Islet of Langerhans (tissue), 1 donor: ENCODE measurements at regions not wholly inside any gene's neighbourhood (a gene's known extent, or its start where the extent isn't known, plus 50 kb on each side); places are given as distances from the start of the nearest gene placed in this dataset.
"Not testable (repeated sequence)": the region's sequence is repeated elsewhere in the genome, so short reads cannot be mapped to it uniquely, and the experiment has no call there.

Experiments
- FAIRE-seq: peaks from one replicate; lab custom pipeline; 2011; peaks lifted over from hg19 to GRCh38; lab: Jason Lieb, UNC

DNA sequence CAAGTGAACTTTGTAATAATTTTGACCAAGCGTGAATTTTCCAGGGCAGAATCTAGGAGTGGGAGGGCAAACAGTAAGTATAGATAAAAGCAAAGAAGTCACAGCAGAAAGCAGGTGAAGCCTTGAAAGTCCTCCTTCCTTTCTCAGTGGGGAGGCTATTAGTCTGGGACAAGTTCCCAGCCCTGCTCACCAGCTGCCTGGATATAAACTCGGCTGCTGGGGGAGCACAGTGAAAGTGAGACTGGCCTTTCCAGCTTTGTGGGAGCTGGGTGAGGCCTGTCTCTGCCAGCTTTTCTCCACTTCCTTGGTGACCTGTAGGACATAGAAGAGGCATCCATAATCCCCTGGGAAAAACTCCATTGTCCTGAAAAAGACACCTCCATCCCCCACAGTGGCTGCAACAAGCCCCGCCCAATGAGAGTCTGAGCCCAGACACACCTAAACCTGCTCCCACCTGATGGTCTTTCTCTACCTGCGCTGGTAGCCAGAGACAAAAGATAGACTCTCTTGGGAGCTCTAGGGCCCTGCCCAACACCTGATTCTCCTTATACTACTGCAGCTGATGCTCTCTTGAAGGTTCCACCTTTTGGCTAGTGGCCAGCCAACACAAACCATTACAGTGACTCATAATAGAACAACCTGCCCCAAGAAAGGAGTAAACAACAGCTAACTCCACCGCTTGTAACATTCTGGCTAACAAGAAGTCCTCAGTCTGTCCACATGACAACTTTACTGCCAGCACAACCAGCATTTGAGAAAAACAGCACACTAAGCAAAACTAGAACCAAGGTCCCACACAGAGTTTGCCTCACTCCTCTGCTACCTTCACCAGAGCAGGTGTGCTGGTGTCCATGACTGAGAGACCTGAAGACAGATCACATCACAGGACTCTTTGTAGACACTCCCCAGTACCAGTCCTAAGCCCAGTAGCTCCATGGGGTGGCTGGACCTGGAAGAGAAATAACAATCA is 252.2 kb upstream of the SLITRK6 start:
- FAIRE-seq = no peak

DNA sequence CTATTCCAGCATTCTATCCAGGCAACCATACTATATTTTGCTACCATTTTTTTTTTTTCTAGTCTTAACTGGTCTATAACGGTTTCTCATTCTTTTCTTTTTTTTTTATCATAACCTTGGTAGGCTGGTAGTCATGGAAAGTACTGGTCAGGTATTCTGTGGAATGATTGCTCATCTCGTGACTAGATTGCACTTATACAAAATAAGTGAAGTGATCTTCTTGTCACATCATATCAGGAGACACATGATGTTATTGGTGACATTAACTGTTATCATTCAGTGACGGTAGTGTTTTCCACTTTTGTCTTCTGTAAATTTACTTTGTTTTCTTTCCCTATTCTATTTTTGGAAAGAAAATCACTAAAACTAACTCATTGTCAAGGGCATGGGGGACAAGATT is 239.3 kb upstream of the SLITRK6 start:
- no peak for FAIRE-seq

DNA sequence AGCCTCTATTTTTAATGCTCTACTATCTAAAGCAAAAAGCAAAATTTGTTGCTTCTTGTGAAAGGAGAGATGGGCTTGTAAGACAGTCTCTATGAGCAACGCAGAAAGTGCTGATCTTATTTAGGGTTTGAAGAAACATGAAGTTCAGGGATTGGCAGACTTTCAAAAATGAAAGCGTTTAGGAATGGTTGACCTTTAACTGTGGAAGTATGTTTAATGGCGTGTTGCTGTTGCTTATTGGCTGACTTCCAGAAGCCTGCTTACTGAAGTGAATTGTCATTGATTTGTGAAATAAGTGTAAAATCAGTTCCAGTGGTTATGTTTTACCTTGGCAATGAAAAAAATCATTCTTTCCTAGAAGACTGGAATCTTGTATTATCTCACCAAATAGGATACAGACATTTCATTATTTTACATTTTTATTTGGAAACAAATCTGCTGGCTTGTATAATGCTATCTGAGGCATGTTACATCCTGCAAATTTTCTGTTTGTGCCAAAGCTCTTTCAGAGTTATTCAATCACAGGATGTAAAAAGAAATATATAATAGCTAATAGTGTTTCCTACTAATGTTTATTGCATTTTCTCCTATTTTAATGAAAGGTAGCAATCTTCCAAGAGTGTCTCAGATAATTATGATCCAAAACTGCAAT is 221.3 kb upstream of the SLITRK6 start:
- FAIRE-seq = peak; percentile 43

DNA sequence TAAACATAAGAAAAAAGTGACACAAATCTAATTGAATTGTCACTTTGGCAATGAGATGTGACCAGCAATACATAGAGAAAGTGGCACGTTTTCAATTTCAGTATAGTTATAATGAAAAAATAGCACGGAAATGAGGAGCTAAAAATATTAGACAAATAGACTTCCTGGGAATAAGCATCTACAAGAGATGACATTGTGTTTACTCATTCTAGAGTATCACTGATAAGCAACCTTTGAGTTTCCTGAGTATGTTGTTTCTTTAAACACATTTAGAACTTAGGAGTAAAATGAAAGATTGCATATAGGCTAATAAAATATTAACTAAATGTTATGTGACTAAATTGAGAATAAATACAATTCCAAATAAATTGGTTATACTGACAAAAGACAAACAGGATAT is 207.1 kb upstream of the SLITRK6 start:
- no peak for FAIRE-seq

DNA sequence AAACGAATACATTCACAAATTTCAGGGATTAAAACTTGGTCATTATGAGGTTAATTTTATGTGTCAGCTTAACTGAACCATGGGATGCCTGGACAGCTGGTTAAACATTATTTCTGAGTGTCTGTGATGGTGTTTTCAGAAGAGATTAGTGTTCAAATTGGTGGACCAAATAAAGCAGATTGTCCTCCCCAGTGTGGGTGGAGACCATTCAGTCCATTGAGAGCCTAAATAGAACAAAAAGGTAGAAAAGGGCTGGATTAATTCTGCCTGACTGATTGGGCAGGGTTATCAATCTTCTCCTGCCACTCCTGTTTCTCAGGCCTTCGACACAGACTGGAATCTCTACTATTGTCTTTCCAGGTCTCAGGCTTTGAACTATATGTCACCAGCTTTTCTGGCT is 203.8 kb upstream of the SLITRK6 start:
- FAIRE-seq = no peak

DNA sequence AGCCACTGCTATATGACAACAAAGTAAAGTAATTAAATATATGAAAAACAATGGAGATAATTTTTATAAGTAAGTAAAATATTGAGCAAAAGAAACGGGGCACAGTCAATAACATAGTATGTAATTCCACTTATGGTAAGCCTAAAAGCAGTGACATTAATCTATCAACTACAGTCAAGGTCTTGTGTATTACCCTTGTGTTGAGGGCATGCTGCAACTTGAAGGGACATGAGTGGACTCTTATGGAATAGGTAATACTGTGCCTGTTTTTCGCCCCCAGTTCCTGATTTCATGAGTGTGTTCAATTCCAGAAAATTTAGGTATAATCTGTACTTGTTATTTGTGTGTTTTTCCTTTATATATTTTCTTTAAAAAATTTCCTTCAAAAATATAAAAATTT is 201.3 kb upstream of the SLITRK6 start:
- no peak for FAIRE-seq

DNA sequence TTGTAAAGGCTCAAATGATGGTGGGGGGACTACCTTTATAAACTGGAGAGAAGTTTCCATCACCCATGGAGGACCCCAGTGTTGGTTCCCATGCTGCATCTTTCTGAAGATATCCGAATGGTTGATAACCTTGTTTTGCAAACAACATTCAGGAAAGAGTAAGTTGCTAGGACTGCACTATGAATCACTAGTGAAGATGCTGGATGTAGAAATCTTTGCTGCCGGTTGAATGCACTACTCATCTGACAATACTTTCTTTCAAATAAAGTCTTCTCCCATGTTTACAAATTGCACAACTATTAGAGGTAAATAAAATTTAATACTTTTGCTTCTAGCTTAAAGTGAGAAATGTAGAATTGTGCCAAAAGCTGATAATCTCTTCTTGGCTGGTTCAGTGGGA is 198.4 kb upstream of the SLITRK6 start:
- no peak for FAIRE-seq

DNA sequence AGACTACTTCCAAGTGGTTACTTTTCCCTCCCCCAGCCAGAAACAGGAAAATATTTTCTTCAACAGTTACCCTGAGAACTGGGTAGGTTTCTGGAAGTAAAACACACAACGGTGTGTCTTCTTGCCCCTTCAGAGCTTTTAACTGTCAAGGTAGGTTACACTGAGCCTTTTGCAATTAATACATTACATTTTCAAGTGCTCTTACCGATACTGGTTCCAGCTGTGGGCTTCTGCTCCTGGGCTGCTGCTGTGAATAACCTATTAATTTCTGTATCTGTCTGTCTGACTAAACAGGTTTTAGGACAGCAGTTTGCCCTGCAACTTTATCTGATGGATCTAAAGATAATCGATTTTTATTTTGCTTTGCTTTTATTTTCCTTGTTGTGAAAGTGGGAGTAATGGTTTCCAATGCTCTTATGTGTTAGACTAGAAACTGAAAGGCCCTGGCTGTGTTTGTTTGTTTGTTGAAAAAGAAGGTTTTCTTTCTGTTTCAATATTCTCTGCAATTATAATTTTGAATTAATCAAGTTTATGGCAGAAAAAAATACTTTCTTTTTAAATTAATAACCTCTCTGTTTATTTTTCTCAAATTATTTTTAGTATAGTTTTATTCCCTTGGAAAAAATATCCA is 196.7 kb upstream of the SLITRK6 start:
- FAIRE-seq = no peak

DNA sequence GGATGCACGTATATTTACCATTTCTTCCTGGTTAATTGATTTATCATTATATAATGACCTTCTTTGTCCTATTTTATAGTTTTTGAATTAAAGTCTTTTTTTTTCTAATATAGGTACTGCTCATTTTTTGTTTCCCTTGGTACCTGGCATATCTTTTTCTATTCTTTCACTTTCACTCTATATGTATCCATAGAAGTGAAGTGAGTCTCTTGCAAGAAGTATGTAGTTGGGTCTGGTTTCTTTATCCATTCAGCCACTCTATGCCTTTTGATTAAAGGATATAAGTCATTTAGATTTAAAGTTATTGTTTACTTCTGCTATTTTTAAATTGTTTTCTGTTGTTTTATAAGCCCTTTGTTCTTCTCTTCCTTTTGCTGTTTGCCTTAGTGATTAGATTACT is 194.3 kb upstream of the SLITRK6 start:
- no peak for FAIRE-seq

DNA sequence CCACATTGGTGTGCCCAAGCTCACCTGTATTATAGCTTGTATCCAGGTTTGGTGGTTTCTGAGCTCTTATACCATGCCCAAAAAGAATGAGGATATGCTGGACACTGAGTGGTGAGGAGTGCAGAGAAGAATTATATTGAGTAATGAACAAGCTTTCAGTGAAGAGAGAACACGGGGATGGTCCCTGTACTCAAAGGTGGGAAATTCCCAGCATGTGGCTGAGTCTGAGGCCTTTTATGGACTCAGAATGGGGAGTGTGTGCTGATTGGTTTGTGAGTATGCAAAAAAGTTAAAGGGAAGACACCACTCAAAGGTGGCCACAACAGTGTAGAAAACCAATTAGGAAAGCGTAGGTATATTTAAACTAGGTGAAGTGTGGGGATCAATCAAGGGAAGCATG is 191.2 kb upstream of the SLITRK6 start:
- FAIRE-seq = no peak

DNA sequence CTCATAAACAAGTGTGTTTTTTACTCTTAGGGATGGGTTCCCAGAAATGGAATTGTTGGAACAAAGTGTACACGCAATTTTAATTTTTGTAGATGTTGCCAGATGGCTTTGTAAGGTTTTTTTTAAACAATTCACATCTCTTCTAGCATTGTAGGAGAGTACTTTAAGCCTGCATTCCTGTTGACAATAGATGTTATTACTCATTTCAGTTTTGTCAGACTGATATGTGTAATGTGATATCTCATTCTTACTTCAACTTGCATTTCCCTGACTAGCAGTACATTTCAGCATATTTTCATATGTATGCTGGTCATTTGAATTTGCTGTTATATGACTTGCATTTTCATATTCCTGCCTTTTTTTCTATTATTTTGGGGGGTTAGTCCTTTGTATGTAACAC is 186.6 kb upstream of the SLITRK6 start:
- FAIRE-seq = no peak

DNA sequence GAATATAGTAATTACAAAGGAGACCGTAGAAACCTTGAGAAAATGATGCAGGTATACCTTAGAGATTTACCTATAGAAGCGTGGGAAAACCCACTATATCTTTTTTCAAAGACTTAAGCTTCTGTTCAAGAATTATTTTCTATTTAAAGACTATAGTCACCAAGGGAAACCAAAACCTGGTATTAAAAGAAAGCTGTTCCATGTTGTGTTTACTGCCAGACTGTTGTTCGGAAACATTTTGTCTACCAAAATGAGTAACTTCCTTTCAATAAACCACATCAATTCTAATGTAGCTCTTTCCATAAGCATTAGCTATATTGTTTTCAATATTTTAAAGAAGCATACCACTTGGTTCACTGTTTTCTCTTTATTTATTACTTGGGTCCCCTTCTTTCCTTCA is 182.9 kb upstream of the SLITRK6 start:
- FAIRE-seq = no peak

DNA sequence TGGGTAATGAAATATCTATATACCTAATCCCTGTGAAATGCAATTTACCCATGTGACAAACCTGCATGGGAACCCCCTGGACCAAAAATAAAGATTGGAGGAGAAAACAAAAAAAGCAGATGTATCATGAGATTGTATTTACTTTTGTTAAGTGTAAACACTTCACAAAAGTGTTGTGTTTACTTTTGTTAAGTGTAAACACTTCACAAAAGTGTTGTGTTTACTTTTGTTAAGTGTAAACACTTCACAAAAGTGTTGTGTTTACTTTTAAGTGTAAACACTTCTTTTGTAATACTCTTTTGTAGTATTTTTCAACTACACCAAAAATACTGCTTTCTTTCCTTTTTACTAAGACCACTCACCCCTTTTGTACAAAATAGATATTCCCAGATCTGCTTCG is 181.2 kb upstream of the SLITRK6 start:
- FAIRE-seq = not testable (repeated sequence)

DNA sequence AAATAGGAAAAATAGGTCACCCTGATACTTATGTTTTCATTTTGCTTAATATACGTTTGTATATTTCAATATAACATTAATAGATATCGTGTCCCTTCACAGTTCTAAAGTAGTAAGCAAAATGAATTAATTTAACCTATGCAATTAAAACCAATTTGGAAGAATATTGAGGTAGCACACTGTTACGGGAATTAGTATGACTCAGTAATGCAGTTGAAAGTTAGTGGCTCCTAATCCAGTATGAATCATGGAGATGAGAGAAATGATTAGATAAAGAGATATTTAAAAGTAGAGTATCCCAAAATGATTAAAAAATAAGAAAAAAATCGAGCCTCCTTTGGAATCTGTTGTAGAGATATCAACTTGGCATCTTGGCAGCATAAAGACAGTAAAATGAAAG is 177.0 kb upstream of the SLITRK6 start:
- no peak for FAIRE-seq

DNA sequence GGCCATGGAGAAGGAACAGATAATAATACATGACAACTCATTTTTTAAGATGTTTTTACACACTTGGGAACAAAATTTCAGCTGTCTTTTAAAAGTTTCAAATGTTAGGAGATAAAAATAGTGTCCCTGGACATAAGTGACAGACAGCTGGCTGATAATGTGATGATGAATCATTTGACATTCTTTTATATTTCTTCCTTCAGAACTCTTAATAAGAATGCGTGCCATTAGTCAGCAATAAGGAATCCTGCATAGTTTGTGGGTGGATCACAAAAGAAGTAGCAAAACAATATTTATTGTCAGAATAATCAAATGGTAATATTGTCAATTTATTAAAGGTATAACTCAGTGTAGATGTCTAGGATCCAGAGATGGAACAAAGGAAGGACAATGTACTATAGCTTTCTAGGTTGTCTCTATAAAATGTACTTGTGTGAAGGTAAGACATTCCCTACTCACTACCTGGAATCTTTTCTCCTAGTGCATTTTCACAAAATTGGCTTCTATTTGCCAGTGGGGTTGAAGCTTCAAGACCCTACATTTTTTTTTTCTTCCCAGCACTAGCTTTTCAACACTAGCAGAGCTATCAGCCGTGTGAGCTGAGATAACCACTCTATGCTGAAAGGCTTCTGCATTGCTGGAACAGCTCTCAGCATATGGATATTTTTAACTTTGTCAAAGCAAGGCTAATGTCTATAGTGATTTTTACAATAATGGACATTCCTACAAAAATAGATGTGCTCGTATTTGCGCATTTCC is 175.6 kb upstream of the SLITRK6 start:
- no peak for FAIRE-seq

DNA sequence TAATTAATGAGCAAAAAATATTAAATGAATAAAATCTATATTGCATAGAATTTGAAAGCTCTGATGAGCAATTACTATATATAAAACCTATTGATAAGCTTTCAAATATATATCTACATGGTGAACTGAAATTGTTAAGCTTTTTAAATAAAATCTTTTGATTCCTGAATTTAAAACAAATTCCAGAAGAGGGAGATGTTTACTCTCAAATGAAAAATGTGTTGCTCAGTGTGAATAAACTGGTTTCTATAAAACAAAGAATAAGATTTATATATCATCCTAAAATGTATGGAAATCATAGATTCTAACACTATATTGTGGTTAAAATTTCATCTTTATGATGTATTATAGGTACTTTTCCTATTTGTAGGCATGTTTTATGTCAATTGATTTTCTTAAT is 171.5 kb upstream of the SLITRK6 start:
- peak; percentile 71 for FAIRE-seq

DNA sequence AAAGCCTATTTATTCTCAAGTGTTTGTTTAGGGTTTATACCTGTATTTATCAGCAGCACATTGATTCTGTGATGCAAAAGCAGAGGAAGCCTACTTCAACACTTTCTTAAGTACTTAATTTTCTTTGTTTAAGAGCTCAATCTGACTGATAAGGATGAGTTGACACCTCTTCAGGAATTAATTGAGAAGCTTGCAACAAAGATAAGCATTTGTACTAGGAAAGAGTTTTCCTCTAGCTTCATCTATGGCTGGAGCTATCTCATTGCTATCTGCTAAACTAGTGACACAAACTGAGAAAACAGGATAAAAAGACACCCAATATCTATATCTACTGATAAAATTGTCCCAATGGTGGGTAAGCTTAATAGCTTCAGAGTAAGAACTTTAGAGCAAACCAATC is 170.1 kb upstream of the SLITRK6 start:
- FAIRE-seq = no peak

DNA sequence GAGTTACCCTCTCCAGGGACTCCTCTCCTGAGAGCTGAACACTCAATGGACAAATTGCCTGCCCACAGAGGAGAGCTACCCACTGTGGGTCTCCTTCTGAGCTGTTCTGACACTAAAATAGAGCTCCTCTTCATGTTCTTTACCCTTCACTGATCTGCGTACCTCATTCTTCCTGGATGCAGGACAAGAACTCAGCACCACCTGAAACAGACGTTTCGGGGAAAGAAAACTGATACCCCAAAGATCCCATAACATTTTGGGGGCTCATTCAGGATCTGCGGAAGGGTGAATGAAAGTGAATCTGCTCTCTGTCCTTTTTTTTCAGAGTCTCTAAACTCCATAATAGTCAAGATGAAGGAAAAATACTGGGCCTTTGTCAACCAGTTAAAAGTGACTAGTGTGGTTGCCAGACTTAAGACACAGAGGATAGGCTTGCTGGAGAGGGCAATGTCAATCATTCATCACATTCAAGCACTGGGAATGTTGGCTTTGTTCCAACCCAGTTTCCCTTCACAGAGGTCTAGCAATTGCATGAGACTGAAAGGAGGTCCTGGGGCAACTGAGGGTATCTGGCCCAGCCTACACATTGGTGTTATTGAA is 136.7 kb upstream of the SLITRK6 start:
- no peak for FAIRE-seq

DNA sequence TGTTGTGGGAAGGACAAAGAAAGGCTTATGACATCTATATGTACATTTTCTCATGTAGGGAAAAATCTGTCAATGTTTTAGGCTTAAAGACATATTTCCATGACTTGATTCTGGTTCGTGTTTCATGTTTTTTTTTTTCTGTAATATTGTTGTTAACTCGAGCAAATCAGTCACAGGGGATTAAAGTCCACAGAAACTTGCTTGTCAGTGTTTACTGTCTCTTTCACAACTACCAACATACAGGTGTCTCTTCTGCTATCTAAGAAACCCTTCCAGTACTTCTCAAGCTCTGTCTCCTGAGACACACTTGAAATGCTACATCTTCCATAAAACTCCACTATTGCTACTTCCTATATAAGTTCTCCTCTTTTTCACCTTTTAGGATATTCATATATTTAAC is 130.9 kb upstream of the SLITRK6 start:
- no peak for FAIRE-seq

DNA sequence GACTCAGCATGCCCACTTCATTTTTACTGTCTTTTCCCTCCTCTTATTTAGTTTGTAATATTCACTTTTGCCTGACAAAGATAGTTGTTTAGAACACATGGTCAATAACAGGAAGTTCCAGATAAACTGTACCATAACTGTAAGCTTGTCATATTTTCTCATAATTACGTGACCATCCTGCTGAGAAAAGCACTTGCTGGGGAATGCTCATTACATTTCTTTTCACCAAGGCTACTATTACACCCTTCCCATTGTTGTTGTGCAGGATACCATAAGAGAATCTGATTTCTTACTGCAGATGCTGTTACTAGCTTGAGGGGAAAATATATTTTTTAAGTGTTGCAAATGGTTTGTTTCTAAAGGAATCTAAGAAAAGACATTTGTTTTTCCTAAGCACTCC is 111.7 kb upstream of the SLITRK6 start:
- FAIRE-seq = no peak

DNA sequence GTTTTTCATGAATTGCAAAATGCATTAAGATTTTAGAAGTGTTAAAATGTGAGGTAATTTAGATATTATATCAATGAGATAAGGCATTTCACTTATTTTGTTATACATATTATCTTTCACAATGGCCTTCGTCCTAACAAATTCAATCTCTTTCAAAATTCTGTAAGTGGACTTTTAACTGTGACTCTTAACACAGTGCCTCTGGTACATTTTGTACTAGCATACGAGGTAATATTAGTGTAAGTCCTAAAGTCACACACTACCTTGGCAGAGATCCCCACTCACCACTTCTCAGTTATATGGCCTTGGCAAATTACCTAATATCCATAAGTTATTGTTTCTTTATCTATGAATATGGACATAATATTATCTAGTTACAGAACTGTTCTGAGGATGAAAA is 101.3 kb upstream of the SLITRK6 start:
- FAIRE-seq = no peak
